GM21529 (cell line): ENCODE measurements at regions not wholly inside any gene's neighbourhood (a gene's known extent, or its start where the extent isn't known, plus 50 kb on each side); places are given as distances from the start of the nearest gene placed in this dataset.

Experiments used
- ATAC-seq: cut with Tn5 transposase; IDR thresholded peaks from one replicate; pipeline ENCODE4 v1.9.1; 2021; ENCODE audit not compliant: unreplicated experiment

GRCh38 chr4:31580843-31581242 is 860.7 kb downstream of the PCDH7 start:
- ATAC-seq = no peak

- no peak for ATAC-seq
Measured at GRCh38 chr4:31585503-31585902, 865.3 kb downstream of the PCDH7 start.

DNA sequence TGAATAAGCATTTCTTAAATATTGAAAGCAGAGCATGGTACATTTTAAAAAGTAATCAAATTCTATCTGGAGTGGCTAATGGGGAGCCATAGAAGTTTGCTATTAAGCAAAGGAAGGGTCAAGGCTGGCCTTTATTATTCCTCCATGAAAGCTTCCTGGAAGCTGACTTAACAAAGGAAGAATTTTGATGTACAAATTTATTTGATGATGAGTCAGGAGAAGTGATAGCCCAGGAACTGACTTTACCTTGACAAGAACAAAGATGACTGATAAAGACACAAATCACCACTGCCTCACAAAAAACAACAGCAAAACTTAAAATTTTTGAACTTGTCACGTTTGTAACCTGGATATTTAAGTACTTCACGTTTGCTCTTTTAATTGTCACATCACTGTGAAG is 872.1 kb downstream of the PCDH7 start:
- ATAC-seq = no peak

DNA sequence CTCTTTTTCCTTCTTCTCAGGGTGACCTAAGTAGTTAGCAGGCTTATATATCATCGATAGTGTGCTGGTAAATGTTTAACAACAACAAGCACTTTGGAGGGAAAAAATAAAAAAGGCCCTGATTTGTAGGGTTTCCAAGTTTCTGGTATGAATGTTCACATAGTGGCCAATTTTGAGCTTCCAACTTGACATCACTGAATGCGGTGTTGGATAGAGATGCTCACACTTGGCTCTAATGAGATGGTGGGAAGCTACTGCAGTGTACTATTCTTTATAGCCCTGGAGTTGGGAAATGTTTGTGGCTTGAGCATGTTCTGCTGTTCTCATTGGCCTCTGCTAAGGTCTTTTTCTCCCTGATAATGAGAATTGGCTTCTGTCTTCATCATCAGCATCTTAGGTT is 875.3 kb downstream of the PCDH7 start:
- no peak for ATAC-seq

DNA sequence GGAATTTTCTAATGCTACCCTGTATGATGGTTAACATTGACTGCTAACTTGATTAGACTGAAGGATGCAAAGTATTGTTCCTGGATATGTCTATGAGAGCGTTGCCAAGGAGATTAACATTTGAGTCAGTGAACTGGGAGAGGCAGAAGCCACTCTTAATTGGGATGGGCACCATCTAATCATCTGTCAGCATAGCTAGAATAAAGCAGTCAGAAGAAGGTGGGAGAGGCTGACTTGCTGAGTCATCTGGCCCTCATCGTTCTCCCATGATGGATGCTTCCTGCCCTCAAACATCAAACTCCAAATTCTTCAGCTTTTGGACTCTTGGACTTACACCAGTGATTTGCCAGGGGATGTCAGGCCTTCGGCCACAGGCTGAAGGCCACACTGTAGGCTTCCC is 878.5 kb downstream of the PCDH7 start:
- no peak for ATAC-seq

DNA sequence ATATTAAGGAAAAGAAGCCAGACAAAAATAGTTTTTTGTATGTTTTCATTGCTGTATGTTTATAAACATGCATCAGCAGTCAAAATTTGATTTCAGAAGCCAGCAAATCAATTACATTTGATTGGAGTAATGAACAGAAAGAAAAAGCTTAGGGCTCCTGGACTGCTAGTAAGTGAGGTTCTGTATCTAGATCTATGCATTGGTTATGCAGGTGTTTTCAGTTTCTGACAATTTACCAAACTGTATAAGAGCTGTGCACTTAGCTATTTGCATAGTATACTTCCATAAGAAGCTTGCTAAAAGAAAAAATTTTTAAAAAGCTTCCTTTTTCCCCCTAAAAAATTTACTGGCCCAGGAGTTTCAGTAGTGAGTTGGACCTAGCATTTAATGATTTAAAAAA is 881.6 kb downstream of the PCDH7 start:
- ATAC-seq = no peak

- ATAC-seq = no peak
Measured at GRCh38 chr4:31613946-31614623, 893.9 kb downstream of the PCDH7 start.

- ATAC-seq = no peak
Measured at GRCh38 chr4:31617667-31618066, 897.5 kb downstream of the PCDH7 start.

GRCh38 chr4:31620476-31620875 is 900.3 kb downstream of the PCDH7 start:
- ATAC-seq = no peak

GRCh38 chr4:31645236-31645635 is 925.1 kb downstream of the PCDH7 start:
- ATAC-seq = no peak

GRCh38 chr4:31647786-31648185 is 927.6 kb downstream of the PCDH7 start:
- no peak for ATAC-seq

GRCh38 chr4:31649878-31650277 is 929.7 kb downstream of the PCDH7 start:
- no peak for ATAC-seq

DNA sequence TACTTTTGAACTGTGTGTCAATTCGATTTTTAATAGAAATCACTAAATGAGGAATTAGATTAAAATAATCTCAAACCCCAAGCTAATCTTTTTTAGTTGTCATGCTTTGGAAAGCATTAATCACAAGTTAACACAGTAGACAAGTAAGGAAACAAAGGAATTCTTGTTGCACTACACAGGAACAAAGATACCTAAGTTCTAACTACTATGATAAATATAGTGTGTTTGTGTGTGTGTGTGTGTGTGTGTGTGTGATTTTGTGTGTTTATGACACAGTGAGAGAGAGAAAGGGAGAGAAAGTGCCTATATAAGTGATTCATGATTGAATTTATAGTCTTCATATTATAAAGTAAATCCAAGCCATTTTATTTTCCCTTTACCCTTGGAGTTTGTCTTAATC is 931.4 kb downstream of the PCDH7 start:
- no peak for ATAC-seq

- ATAC-seq = no peak
Measured at GRCh38 chr4:31655328-31655727, 935.2 kb downstream of the PCDH7 start.

GRCh38 chr4:31657859-31658570 is 937.8 kb downstream of the PCDH7 start:
- ATAC-seq = no peak

DNA sequence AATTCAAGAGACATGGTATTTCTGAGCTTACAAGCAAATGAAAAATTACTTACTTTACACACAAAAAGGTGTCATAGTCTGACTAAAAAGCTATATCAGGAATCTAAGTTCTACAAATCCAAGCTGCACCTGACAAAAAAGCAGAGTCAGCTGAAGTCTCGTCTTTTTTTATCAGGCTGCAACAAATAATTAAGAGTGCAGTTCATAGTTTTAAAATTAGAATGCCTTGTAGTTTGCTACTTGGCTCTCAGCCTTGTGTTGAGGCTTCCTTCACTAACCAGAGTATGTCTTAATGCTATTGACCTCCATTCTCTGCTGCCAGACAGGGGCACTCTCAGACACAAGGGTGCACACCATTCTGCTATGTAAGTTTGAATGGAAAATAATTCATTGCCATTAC is 940.7 kb downstream of the PCDH7 start:
- no peak for ATAC-seq

DNA sequence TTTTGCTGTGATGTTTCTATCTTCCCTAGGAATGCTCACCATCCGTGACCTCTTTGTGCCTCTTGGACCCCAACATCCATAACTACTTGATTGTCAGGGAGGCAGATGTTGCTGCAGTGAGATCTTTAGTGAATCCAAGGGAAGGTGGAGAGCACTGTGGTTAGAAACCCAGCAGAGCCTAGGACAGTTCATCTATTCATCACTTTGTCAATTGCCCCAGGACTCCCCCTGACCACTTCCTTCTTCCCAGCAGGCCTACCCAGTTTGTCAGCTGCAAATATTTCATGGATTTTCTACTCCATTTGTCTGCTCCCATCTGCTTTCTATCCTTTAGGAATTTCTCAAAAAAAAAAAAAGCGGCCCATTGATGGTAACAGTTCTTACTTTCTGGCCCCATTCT is 942.8 kb downstream of the PCDH7 start:
- no peak for ATAC-seq

GRCh38 chr4:31667686-31668085 is 947.5 kb downstream of the PCDH7 start:
- no peak for ATAC-seq

DNA sequence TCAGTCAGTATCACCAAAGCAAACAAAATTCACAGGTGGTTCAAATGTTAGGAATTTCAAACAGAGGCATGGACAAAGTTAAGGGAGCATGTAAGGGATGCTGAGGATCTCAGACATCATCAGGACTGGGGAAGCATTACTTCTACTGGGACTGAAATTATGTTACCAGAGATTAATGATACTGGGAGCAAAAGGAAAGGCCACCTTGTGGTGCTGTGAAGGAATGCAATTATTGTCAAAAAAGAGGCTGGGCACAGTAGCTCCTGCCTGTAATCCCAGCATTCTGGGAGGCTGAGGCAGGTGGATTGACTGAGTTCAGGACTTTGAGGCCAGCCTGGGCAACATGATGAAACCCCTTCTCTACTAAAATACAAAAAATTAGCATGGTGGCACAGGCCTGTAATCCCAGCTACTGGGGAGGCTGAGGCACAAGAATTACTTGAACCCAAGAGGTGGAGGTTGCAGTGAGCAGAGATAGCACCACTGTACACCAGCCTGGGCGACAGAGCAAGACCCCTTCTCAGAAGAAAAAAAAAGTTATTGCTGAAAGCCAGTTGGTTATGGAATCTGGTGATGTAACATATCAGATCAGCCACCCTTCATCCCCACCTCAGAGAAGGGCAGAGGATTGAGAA is 954.3 kb downstream of the PCDH7 start:
- ATAC-seq = no peak

DNA sequence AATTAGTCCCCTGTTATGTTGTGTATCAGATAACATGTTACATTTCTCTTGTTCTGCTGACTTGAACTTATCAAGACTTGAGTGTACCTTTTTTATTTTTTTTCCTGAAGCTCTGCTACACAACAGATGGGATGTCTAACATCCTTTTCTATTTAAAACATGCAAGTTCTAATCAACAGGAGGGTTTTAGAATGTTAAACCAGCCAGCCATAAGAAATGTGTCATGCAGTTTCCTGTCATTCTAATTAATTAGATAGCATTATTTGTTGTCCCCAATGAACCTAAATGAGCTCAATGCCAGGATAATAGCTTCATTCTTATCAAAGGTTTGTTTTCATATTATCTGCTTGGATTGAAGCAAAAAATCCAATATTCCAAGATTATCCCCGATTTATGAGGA is 958.2 kb downstream of the PCDH7 start:
- ATAC-seq = no peak

GRCh38 chr4:31682796-31683195 is 962.6 kb downstream of the PCDH7 start:
- no peak for ATAC-seq

DNA sequence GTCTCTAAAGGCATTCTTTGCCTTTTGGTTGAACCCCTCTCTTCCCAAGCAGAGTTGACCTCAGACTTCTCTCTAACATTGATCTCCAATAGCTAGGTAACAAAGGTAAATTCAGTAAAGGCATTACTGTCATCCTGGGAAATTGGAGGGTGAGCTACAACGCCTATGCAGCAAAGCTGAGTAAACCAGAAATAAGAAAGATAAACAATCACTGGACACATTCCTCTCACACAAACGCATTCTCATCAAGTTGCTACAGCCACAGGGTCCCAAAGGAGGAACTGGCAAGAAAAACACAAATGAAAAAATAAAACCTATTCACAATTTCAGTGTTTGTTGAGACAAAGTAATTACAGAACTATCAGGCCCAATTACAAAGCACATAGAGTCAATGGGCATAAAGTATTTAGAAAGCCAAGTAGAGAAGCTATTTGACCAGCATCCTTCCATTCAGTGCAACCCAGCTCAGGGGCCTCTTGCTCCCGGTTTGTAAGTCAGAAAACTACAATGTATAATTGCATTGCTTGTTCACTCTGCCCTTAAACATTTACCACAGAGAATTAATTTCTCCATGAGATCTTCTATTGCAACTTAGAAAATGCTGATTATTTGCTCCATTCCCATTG is 967.7 kb downstream of the PCDH7 start:
- ATAC-seq = no peak
